ENCODE measurements at regions not wholly inside any gene's neighbourhood (a gene's known extent, or its start where the extent isn't known, plus 50 kb on each side); places are given as distances from the start of the nearest gene placed in this dataset.

GRCh38 chr9:118992813-118993794 lies 376.1 kb downstream of the BRINP1 start:
- TF ChIP-seq, protein P1, sequence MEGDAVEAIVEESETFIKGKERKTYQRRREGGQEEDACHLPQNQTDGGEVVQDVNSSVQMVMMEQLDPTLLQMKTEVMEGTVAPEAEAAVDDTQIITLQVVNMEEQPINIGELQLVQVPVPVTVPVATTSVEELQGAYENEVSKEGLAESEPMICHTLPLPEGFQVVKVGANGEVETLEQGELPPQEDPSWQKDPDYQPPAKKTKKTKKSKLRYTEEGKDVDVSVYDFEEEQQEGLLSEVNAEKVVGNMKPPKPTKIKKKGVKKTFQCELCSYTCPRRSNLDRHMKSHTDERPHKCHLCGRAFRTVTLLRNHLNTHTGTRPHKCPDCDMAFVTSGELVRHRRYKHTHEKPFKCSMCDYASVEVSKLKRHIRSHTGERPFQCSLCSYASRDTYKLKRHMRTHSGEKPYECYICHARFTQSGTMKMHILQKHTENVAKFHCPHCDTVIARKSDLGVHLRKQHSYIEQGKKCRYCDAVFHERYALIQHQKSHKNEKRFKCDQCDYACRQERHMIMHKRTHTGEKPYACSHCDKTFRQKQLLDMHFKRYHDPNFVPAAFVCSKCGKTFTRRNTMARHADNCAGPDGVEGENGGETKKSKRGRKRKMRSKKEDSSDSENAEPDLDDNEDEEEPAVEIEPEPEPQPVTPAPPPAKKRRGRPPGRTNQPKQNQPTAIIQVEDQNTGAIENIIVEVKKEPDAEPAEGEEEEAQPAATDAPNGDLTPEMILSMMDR (IDR thresholded peaks at IDR 0.05; ENCODE audit: borderline replicate concordance, extremely low read depth, insufficient read depth) = no peak
- H3K4me3 ChIP-seq (ENCODE audit: low read length in 3 of 3) = no peak overlapping the region
- H3K9ac ChIP-seq (ENCODE audit: low read length in 3 of 3) = no peak overlapping the region
- FAIRE-seq (no peak), DNase-seq (peak in 3 of 5 donors; percentile 12 to 48 (median 45))
- H3K4me1 ChIP-seq (ENCODE audit: control insufficient read depth in 2 of 3, insufficient read depth in 2 of 3, low read depth in 1 of 3, low read length in 3 of 3) = peaks cover 0 to 13% (median 3%) of the 10 kb centered on the region in 3 donors
- H3K27ac ChIP-seq (ENCODE audit: low read depth in 2 of 2, low read length in 2 of 2) = peak overlapping the region in 1 of 2 donors; percentile 26
- no peaks in the 10 kb centered on the region for H3K27me3 ChIP-seq (ENCODE audit: control insufficient read depth, insufficient read depth, low read length)
- H3K9me3 ChIP-seq (ENCODE audit: control insufficient read depth in 2 of 3, insufficient read depth in 1 of 3, low read length in 3 of 3) = no peaks in the 10 kb centered on the region
- no peaks in the 10 kb centered on the region for H3K36me3 ChIP-seq (ENCODE audit: control insufficient read depth in 2 of 3, insufficient read depth in 3 of 3, low read length in 3 of 3)
- intact Hi-C loops (cut with DNase I) = no loop called here

GRCh38 chr9:118993965-118994364 lies 375.3 kb downstream of the BRINP1 start:
- Histone ChIP-seq H3K4me3 (ENCODE audit: low read length in 3 of 3) (no peak overlapping the region), H3K9ac (ENCODE audit: low read length in 3 of 3) (no peak overlapping the region), H3K9me3 (ENCODE audit: control insufficient read depth in 2 of 3, insufficient read depth in 1 of 3, low read length in 3 of 3) (no peaks in the 10 kb centered on the region), H3K27me3 (ENCODE audit: control insufficient read depth, insufficient read depth, low read length) (no peaks in the 10 kb centered on the region), H3K36me3 (ENCODE audit: control insufficient read depth in 2 of 3, insufficient read depth in 3 of 3, low read length in 3 of 3) (no peaks in the 10 kb centered on the region), H3K4me1 (ENCODE audit: control insufficient read depth in 2 of 3, insufficient read depth in 2 of 3, low read depth in 1 of 3, low read length in 3 of 3) (peaks cover 0 to 13% (median 3%) of the 10 kb centered on the region in 3 donors), H3K27ac (ENCODE audit: low read depth in 2 of 2, low read length in 2 of 2) (peak overlapping the region; percentile 26 to 30)
- intact Hi-C loops (cut with DNase I) = no loop called here
- FAIRE-seq = no peak
- DNase-seq = no peak
- TF ChIP-seq, protein P1 (IDR thresholded peaks at IDR 0.05; ENCODE audit: borderline replicate concordance, extremely low read depth, insufficient read depth) = no peak

- Histone ChIP-seq H3K27me3 (ENCODE audit: control insufficient read depth, insufficient read depth, low read length) (no peaks in the 10 kb centered on the region), H3K4me1 (ENCODE audit: control insufficient read depth in 2 of 3, insufficient read depth in 2 of 3, low read depth in 1 of 3, low read length in 3 of 3) (peaks cover 0 to 18% (median 5%) of the 10 kb centered on the region in 3 donors), H3K9ac (ENCODE audit: low read length in 3 of 3) (no peak overlapping the region), H3K36me3 (ENCODE audit: control insufficient read depth in 2 of 3, insufficient read depth in 3 of 3, low read length in 3 of 3) (no peaks in the 10 kb centered on the region), H3K9me3 (ENCODE audit: control insufficient read depth in 2 of 3, insufficient read depth in 1 of 3, low read length in 3 of 3) (no peaks in the 10 kb centered on the region), H3K27ac (ENCODE audit: low read depth in 2 of 2, low read length in 2 of 2) (no peak overlapping the region), H3K4me3 (ENCODE audit: low read length in 3 of 3) (no peak overlapping the region)
- DNase-seq (no peak), FAIRE-seq (no peak)
- intact Hi-C loops (cut with DNase I) = no loop called here
- TF ChIP-seq, protein P1 (IDR thresholded peaks at IDR 0.05; ENCODE audit: borderline replicate concordance, extremely low read depth, insufficient read depth) = no peak
These were observed 366.7 kb downstream of the BRINP1 start for GRCh38 chr9:119002491-119002890.
